ENCODE measurements at regions not wholly inside any gene's neighbourhood (a gene's known extent, or its start where the extent isn't known, plus 50 kb on each side); places are given as distances from the start of the nearest gene placed in this dataset.
"Not testable (repeated sequence)": the region's sequence is repeated elsewhere in the genome, so short reads cannot be mapped to it uniquely, and the experiment has no call there.

GRCh38 chr20:1825938-1826445 lies 69.2 kb upstream of the SIRPA start:
- no peak for DNase-seq (ENCODE audit: low spot score)

GRCh38 chr20:1825507-1825906 lies 69.7 kb upstream of the SIRPA start:
- no peak for DNase-seq (ENCODE audit: low spot score)

- DNase-seq (ENCODE audit: low spot score): no peak
Observed at GRCh38 chr20:1824834-1825233, 70.4 kb upstream of the SIRPA start.

GRCh38 chr20:1824181-1824580 lies 71.0 kb upstream of the SIRPA start:
- no peak for DNase-seq (ENCODE audit: low spot score)

- DNase-seq (ENCODE audit: low spot score): no peak
Observed at GRCh38 chr20:1823450-1823844, 71.8 kb upstream of the SIRPA start.

- no peak for DNase-seq (ENCODE audit: low spot score)
Observed at GRCh38 chr20:1822564-1823449, 72.4 kb upstream of the SIRPA start.

GRCh38 chr20:1820138-1821079 lies 74.8 kb upstream of the SIRPA start:
- no peak for DNase-seq (ENCODE audit: low spot score)

GRCh38 chr20:1819311-1820137 lies 75.7 kb upstream of the SIRPA start:
- DNase-seq (ENCODE audit: low spot score): no peak

GRCh38 chr20:1818895-1819294 lies 76.3 kb upstream of the SIRPA start:
- no peak for DNase-seq (ENCODE audit: low spot score)

- no peak for DNase-seq (ENCODE audit: low spot score)
Observed at GRCh38 chr20:1818247-1818840, 76.9 kb upstream of the SIRPA start.

- no peak for DNase-seq (ENCODE audit: low spot score)
Observed at GRCh38 chr20:1817577-1818211, 77.5 kb upstream of the SIRPA start.

GRCh38 chr20:1816384-1817381 lies 78.5 kb upstream of the SIRPA start:
- no peak for DNase-seq (ENCODE audit: low spot score)

GRCh38 chr20:1815502-1816085 lies 79.6 kb upstream of the SIRPA start:
- DNase-seq (ENCODE audit: low spot score): no peak

GRCh38 chr20:1814861-1815260 lies 80.3 kb upstream of the SIRPA start:
- DNase-seq (ENCODE audit: low spot score): not testable (repeated sequence)

- DNase-seq (ENCODE audit: low spot score): no peak
Observed at GRCh38 chr20:1813674-1814635, 81.3 kb upstream of the SIRPA start.

GRCh38 chr20:1813101-1813529 lies 82.1 kb upstream of the SIRPA start:
- DNase-seq (ENCODE audit: low spot score): no peak

Data from HT-29 (cell line).